PC-9 (cell line): ENCODE measurements at regions not wholly inside any gene's neighbourhood (a gene's known extent, or its start where the extent isn't known, plus 50 kb on each side); places are given as distances from the start of the nearest gene placed in this dataset.

Source experiments
- BruUV-seq: library from RNA; stranded (reverse); fragments of 400-500 nt; replicated peaks from 2 replicates; lab custom pipeline; 2021; lab: Mats Ljungman, UMichigan
- CTCF ChIA-PET: fragments of 300-600 bp; sonication (Branson Sonifier 250); formaldehyde crosslinking; loops from one replicate; lab custom pipeline; 2022; ENCODE audit warnings: antibody characterized with exemption; lab: Charles Lee
- POLR2A ChIA-PET: fragments of 300-600 bp; sonication (Branson Sonifier 250); formaldehyde crosslinking; loops from one replicate; lab custom pipeline; 2022; ENCODE audit warnings: antibody characterized with exemption; ENCODE audit not compliant: unreplicated experiment; lab: Charles Lee
- DNase-seq, 2 experiments: peaks; one replicate each; pipeline versions ENCODE4 v3.0.0 to v3.0.0-alpha.2; 2015 to 2022; ENCODE audit warnings: mixed read lengths in 1 of 2
- H2AFZ ChIP-seq: fragments of 200-600 bp; sonication (generic); 2 replicates; pipeline ENCODE4 v1.8.1; 2017; ENCODE audit warnings: antibody characterized with exemption
- H3F3A ChIP-seq: fragments of 200-600 bp; sonication (generic); 2 replicates; pipeline ENCODE4 v1.8.1; 2017; ENCODE audit warnings: antibody characterized with exemption, mild to moderate bottlenecking, low read depth; ENCODE audit not compliant: insufficient read depth
- H3K27ac ChIP-seq: fragments of 200-600 bp; sonication (generic); 2 replicates; pipeline ENCODE4 v1.6.1; 2016; ENCODE audit warnings: mixed run types
- H3K27me3 ChIP-seq: fragments of 200-600 bp; sonication (generic); 2 replicates; pipeline ENCODE4 v1.6.1; 2016; ENCODE audit warnings: low read depth, mixed run types; ENCODE audit not compliant: insufficient read depth
- H3K36me3 ChIP-seq: fragments of 200-600 bp; sonication (generic); 2 replicates; pipeline ENCODE4 v1.6.1; 2016; ENCODE audit warnings: low read depth, mixed run types
- H3K4me1 ChIP-seq: fragments of 200-600 bp; sonication (generic); replicated peaks from 2 replicates; pipeline ENCODE4 v1.6.1; 2016; ENCODE audit warnings: mixed run types; ENCODE audit not compliant: insufficient read depth
- H3K4me2 ChIP-seq: fragments of 200-600 bp; sonication (generic); 2 replicates; pipeline ENCODE4 v1.6.1; 2017; ENCODE audit warnings: mixed run types
- H3K4me3 ChIP-seq: fragments of 200-600 bp; sonication (generic); 2 replicates; pipeline ENCODE4 v1.6.1; 2016; ENCODE audit warnings: mixed run types
- H3K79me2 ChIP-seq: fragments of 200-600 bp; sonication (generic); 2 replicates; pipeline ENCODE4 v1.6.1; 2017; ENCODE audit warnings: low read depth, mixed run types
- H3K9me2 ChIP-seq: fragments of 200-600 bp; sonication (generic); 2 replicates; pipeline ENCODE4 v1.8.1; 2017; ENCODE audit warnings: mild to moderate bottlenecking; ENCODE audit not compliant: insufficient read depth
- H3K9me3 ChIP-seq: fragments of 200-600 bp; sonication (generic); 2 replicates; pipeline ENCODE4 v1.8.1; 2016; ENCODE audit warnings: low read depth; ENCODE audit not compliant: insufficient read depth
- H4K20me1 ChIP-seq: fragments of 200-600 bp; sonication (generic); 2 replicates; pipeline ENCODE4 v1.8.1; 2017; ENCODE audit not compliant: insufficient read depth
- CTCF ChIP-seq: fragments of 200-600 bp; sonication (generic); conservative IDR thresholded peaks from 2 replicates; pipeline ENCODE4 v1.6.1; 2017; ENCODE audit warnings: mixed run types, antibody characterized with exemption, mild to moderate bottlenecking, moderate library complexity
- EZH2 ChIP-seq: fragments of 200-600 bp; sonication (generic); IDR thresholded peaks from 2 replicates; pipeline ENCODE4 v1.8.0; 2017; ENCODE audit warnings: antibody characterized with exemption, low read depth
- intact Hi-C: fragments of 100-400 bp; cut with micrococcal nuclease; formaldehyde crosslinking; loops from one replicate; pipeline ENCODE4 v1.10.0; 2022; ENCODE audit not compliant: unreplicated experiment

GRCh38 chr7:85454904-85455303 lies 268.0 kb upstream of the SEMA3D start:
- H3K9me3 ChIP-seq = no peaks in the 10 kb centered on the region
- intact Hi-C loops = no loop called here
- H3K27ac ChIP-seq = no peak overlapping the region
- H3K4me3 ChIP-seq = no peak overlapping the region
- no peaks in the 10 kb centered on the region for H3K4me1 ChIP-seq
- no peaks in the 10 kb centered on the region for H3K79me2 ChIP-seq
- DNase-seq = no peak
- no TSS peak for BruUV-seq
- H4K20me1 ChIP-seq = no peaks in the 10 kb centered on the region
- TF ChIP-seq EZH2 (no peak), CTCF (no peak)
- CTCF ChIA-PET = no interaction called here
- no peaks in the 10 kb centered on the region for H3F3A ChIP-seq
- POLR2A ChIA-PET = no interaction called here
- no peaks in the 10 kb centered on the region for H3K27me3 ChIP-seq
- no peaks in the 10 kb centered on the region for H3K36me3 ChIP-seq
- H3K4me2 ChIP-seq = no peak overlapping the region
- H2AFZ ChIP-seq = no peak overlapping the region
- H3K9me2 ChIP-seq = no peaks in the 10 kb centered on the region

GRCh38 chr7:85452674-85453073 lies 265.8 kb upstream of the SEMA3D start:
- no peaks in the 10 kb centered on the region for H3K36me3 ChIP-seq
- no peaks in the 10 kb centered on the region for H3K9me2 ChIP-seq
- H3K79me2 ChIP-seq = no peaks in the 10 kb centered on the region
- DNase-seq = no peak
- H3K4me1 ChIP-seq = no peaks in the 10 kb centered on the region
- no peaks in the 10 kb centered on the region for H3K9me3 ChIP-seq
- intact Hi-C loops = no loop called here
- no peaks in the 10 kb centered on the region for H3K27me3 ChIP-seq
- POLR2A ChIA-PET = interaction anchor here (0.8 kb wide), 1 partner anchor 9 kb away, joined by 3 read pairs; no protein-coding TSS in a partner anchor
- H4K20me1 ChIP-seq = no peaks in the 10 kb centered on the region
- no TSS peak for BruUV-seq
- no peak overlapping the region for H3K27ac ChIP-seq
- TF ChIP-seq EZH2 = no peak
- no peak overlapping the region for H3K4me3 ChIP-seq
- H3K4me2 ChIP-seq = no peak overlapping the region
- H3F3A ChIP-seq = no peaks in the 10 kb centered on the region
- no peak overlapping the region for H2AFZ ChIP-seq
- CTCF ChIA-PET = no interaction called here

GRCh38 chr7:85449478-85449877 lies 262.6 kb upstream of the SEMA3D start:
- Histone ChIP-seq H3K36me3 (no peaks in the 10 kb centered on the region), H3K4me2 (no peak overlapping the region), H3K9me3 (no peaks in the 10 kb centered on the region), H2AFZ (peak overlapping the region; percentile 25; the same call in 1 of the 2 replicates), H3K4me1 (no peaks in the 10 kb centered on the region), H3K9me2 (no peaks in the 10 kb centered on the region), H3K4me3 (no peak overlapping the region), H3K79me2 (no peaks in the 10 kb centered on the region), H3K27ac (no peak overlapping the region), H3F3A (no peaks in the 10 kb centered on the region), H4K20me1 (no peaks in the 10 kb centered on the region), H3K27me3 (no peaks in the 10 kb centered on the region)
- ChIA-PET POLR2A (no interaction called here), CTCF (no interaction called here)
- BruUV-seq = no TSS peak
- intact Hi-C loops = no loop called here
- no peak for TF ChIP-seq EZH2
- TF ChIP-seq CTCF = no peak
- no peak for DNase-seq

GRCh38 chr7:85447004-85447403 lies 260.1 kb upstream of the SEMA3D start:
- H3K79me2 ChIP-seq = no peaks in the 10 kb centered on the region
- H3K4me1 ChIP-seq = no peaks in the 10 kb centered on the region
- DNase-seq = no peak
- no peak overlapping the region for H3K27ac ChIP-seq
- H3K9me3 ChIP-seq = no peaks in the 10 kb centered on the region
- no peak overlapping the region for H2AFZ ChIP-seq
- TF ChIP-seq CTCF (no peak), EZH2 (no peak)
- H3K9me2 ChIP-seq = no peaks in the 10 kb centered on the region
- ChIA-PET CTCF (no interaction called here), POLR2A (no interaction called here)
- no TSS peak for BruUV-seq
- no peaks in the 10 kb centered on the region for H3K27me3 ChIP-seq
- no peak overlapping the region for H3K4me2 ChIP-seq
- no peaks in the 10 kb centered on the region for H4K20me1 ChIP-seq
- no peak overlapping the region for H3K4me3 ChIP-seq
- intact Hi-C loops = no loop called here
- H3K36me3 ChIP-seq = no peaks in the 10 kb centered on the region
- H3F3A ChIP-seq = no peaks in the 10 kb centered on the region
